Vagina (tissue), 2 donors: ENCODE measurements at regions not wholly inside any gene's neighbourhood (a gene's known extent, or its start where the extent isn't known, plus 50 kb on each side); places are given as distances from the start of the nearest gene placed in this dataset.

ENCODE experiments used
- CTCF ChIP-seq, 3 experiments: fragments of 450-650 bp in 2 of 3; fragments of 200-600 bp in 1 of 3; sonication (generic) in 1 of 3; IDR thresholded peaks; one replicate each; pipeline ENCODE4 v1.5.1; 2017 to 2019; ENCODE audit warnings: antibody characterized with exemption in 3 of 3, mild to moderate bottlenecking in 2 of 3, moderate library complexity in 2 of 3
- POLR2A ChIP-seq, 2 donors: fragments of 450-650 bp; IDR thresholded peaks; one replicate each; pipeline ENCODE4 v1.6.1; 2017; ENCODE audit warnings: antibody characterized with exemption in 2 of 2, mild to moderate bottlenecking in 2 of 2, moderate library complexity in 2 of 2

- TF ChIP-seq POLR2A (IDR thresholded peaks at IDR 0.05) (peak in 1 of 2 donors; percentile 48), CTCF (IDR thresholded peaks at IDR 0.05) (peak in 1 of 3 experiments; percentile 31)
Measured at GRCh38 chr3:159763602-159764489, 224.8 kb upstream of the IL12A start.
